ENCODE measurements at regions not wholly inside any gene's neighbourhood (a gene's known extent, or its start where the extent isn't known, plus 50 kb on each side); places are given as distances from the start of the nearest gene placed in this dataset.

DNA sequence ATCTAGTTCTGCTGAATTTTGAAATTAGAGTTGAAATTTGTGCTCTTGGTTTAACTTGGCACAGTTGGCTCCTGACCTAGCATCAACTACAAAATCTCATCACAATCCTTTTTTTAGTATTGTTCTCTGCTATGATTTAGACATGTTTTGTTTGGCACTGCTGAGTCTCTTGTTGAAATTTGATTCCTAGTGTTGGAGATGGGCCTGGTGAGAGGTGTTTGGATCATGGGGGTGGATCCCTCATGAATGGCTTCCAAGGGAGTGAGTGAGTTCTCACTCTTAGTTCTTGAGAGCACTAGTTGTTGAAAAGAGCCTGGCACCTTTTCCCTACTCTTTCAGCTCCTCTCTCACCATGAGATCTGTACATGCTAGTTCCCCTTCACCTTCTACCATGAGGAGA lies 605.6 kb upstream of the SLC39A10 start:
- POLR2A ChIA-PET, result no interaction called here
- Histone ChIP-seq H3K9me3 (no peaks in the 10 kb centered on the region), H3K36me3 (ENCODE audit: control insufficient read depth, insufficient read depth, low read length) (no peaks in the 10 kb centered on the region), H3K4me1 (no peaks in the 10 kb centered on the region), H3K4me3 (ENCODE audit: low read depth, low read length) (no peak overlapping the region), H3K27me3 (replicated peaks; ENCODE audit: control insufficient read depth, insufficient read depth, low read length) (no peaks in the 10 kb centered on the region)
- Mint-ChIP-seq H3K27me3 (ENCODE audit: insufficient read depth, unreplicated experiment) (no peaks in the 10 kb centered on the region), H3K27ac (ENCODE audit: unreplicated experiment) (no peak overlapping the region), H3K36me3 (ENCODE audit: insufficient read depth, unreplicated experiment) (no peaks in the 10 kb centered on the region), H3K4me1 (ENCODE audit: low read depth, unreplicated experiment) (no peaks in the 10 kb centered on the region), H3K4me3 (ENCODE audit: unreplicated experiment) (no peak overlapping the region), H3K9me3 (ENCODE audit: unreplicated experiment) (no peaks in the 10 kb centered on the region)
- BruUV-seq (replicated peaks), result no TSS peak
- no peak for DNase-seq
- intact Hi-C loops (cut with micrococcal nuclease; ENCODE audit: unreplicated experiment), result no loop called here
- TF ChIP-seq, protein P1, sequence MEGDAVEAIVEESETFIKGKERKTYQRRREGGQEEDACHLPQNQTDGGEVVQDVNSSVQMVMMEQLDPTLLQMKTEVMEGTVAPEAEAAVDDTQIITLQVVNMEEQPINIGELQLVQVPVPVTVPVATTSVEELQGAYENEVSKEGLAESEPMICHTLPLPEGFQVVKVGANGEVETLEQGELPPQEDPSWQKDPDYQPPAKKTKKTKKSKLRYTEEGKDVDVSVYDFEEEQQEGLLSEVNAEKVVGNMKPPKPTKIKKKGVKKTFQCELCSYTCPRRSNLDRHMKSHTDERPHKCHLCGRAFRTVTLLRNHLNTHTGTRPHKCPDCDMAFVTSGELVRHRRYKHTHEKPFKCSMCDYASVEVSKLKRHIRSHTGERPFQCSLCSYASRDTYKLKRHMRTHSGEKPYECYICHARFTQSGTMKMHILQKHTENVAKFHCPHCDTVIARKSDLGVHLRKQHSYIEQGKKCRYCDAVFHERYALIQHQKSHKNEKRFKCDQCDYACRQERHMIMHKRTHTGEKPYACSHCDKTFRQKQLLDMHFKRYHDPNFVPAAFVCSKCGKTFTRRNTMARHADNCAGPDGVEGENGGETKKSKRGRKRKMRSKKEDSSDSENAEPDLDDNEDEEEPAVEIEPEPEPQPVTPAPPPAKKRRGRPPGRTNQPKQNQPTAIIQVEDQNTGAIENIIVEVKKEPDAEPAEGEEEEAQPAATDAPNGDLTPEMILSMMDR (IDR thresholded peaks at IDR 0.05; ENCODE audit: insufficient read depth in 1 of 2, low read depth in 1 of 2, low read length in 1 of 2, severe bottlenecking in 1 of 2, unreplicated experiment in 1 of 2), result no peak
- CTCF ChIA-PET, result no interaction called here

DNA sequence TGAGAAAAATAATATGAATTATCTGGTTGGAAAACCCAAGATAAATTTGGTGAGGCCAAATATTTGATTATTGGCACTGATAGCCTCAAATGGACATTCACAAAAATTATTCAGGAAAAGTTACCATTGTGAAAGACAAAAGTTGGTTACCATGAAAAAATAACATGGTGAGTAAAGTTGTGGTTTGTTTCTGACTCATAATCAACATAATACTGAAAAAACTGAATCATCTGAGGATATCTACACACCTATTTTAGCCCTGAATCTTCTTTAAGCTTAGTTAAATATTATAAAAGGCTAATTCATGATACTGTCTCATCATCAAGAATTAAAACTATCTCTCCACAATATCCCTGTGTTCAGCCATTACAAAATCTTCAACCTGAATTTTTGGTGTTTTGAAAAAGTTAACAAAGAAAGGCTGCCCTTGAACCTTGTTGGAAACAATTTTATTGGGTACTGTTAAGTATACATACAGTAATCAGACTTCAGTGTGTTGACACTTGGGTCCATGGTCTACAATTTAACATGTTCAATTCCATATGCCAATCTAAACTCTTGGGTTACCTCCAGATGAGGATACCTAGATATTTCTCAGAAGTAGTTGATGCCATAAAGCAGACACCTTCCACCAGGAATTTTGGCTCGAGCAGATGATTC lies 607.5 kb upstream of the SLC39A10 start:
- POLR2A ChIA-PET, result no interaction called here

DNA sequence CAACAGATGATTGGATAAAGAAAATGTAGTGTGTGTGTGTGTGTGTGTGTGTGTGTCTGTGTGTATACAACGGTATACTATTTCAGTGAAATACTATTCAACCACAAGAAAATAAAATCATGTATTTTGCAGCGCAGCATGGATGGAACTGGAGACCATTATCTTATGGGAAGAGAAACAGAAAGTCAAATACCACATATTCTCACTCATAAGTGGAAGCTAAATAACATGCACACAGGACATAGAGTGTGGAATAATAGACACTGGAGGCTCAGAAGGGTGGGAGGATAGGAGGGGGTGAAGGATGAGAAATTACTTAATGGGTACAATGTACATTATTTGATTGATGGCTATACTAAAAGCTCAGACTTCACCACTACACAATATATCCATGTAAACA lies 609.1 kb upstream of the SLC39A10 start:
- intact Hi-C loops (cut with micrococcal nuclease; ENCODE audit: unreplicated experiment), result no loop called here
- no peaks in the 10 kb centered on the region for H3K27me3 Mint-ChIP-seq (ENCODE audit: insufficient read depth, unreplicated experiment)
- Histone ChIP-seq H3K9me3 (no peaks in the 10 kb centered on the region), H3K4me1 (no peaks in the 10 kb centered on the region), H3K36me3 (ENCODE audit: control insufficient read depth, insufficient read depth, low read length) (no peaks in the 10 kb centered on the region), H3K4me3 (ENCODE audit: low read depth, low read length) (no peak overlapping the region), H3K27me3 (replicated peaks; ENCODE audit: control insufficient read depth, insufficient read depth, low read length) (no peaks in the 10 kb centered on the region)
- no peak overlapping the region for H3K4me3 Mint-ChIP-seq (ENCODE audit: unreplicated experiment)
- H3K4me1 Mint-ChIP-seq (ENCODE audit: low read depth, unreplicated experiment), result no peaks in the 10 kb centered on the region
- DNase-seq, result no peak
- no peak overlapping the region for H3K27ac Mint-ChIP-seq (ENCODE audit: unreplicated experiment)
- ChIA-PET POLR2A (no interaction called here), CTCF (no interaction called here)
- BruUV-seq (replicated peaks), result no TSS peak
- H3K9me3 Mint-ChIP-seq (ENCODE audit: unreplicated experiment), result no peaks in the 10 kb centered on the region
- no peaks in the 10 kb centered on the region for H3K36me3 Mint-ChIP-seq (ENCODE audit: insufficient read depth, unreplicated experiment)
- TF ChIP-seq, protein P1 (IDR thresholded peaks at IDR 0.05; ENCODE audit: insufficient read depth in 1 of 2, low read depth in 1 of 2, low read length in 1 of 2, severe bottlenecking in 1 of 2, unreplicated experiment in 1 of 2), result no peak

More for the DNA sequence above, 607.5 kb upstream of the SLC39A10 start:
- Mint-ChIP-seq H3K27ac (ENCODE audit: unreplicated experiment) (no peak overlapping the region), H3K36me3 (ENCODE audit: insufficient read depth, unreplicated experiment) (no peaks in the 10 kb centered on the region), H3K27me3 (ENCODE audit: insufficient read depth, unreplicated experiment) (no peaks in the 10 kb centered on the region), H3K9me3 (ENCODE audit: unreplicated experiment) (no peaks in the 10 kb centered on the region), H3K4me3 (ENCODE audit: unreplicated experiment) (no peak overlapping the region), H3K4me1 (ENCODE audit: low read depth, unreplicated experiment) (no peaks in the 10 kb centered on the region)
- no peaks in the 10 kb centered on the region for H3K36me3 ChIP-seq (ENCODE audit: control insufficient read depth, insufficient read depth, low read length)
- H3K4me1 ChIP-seq, result no peaks in the 10 kb centered on the region
- no peak for DNase-seq
- no TSS peak for BruUV-seq (replicated peaks)
- H3K27me3 ChIP-seq (replicated peaks; ENCODE audit: control insufficient read depth, insufficient read depth, low read length), result no peaks in the 10 kb centered on the region
- TF ChIP-seq, protein P1 (IDR thresholded peaks at IDR 0.05; ENCODE audit: insufficient read depth in 1 of 2, low read depth in 1 of 2, low read length in 1 of 2, severe bottlenecking in 1 of 2, unreplicated experiment in 1 of 2), result no peak
- H3K4me3 ChIP-seq (ENCODE audit: low read depth, low read length), result no peak overlapping the region
- CTCF ChIA-PET, result no interaction called here
- H3K9me3 ChIP-seq, result no peaks in the 10 kb centered on the region
- intact Hi-C loops (cut with micrococcal nuclease; ENCODE audit: unreplicated experiment), result no loop called here
